ENCODE measurements at regions not wholly inside any gene's neighbourhood (a gene's known extent, or its start where the extent isn't known, plus 50 kb on each side); places are given as distances from the start of the nearest gene placed in this dataset.

DNA sequence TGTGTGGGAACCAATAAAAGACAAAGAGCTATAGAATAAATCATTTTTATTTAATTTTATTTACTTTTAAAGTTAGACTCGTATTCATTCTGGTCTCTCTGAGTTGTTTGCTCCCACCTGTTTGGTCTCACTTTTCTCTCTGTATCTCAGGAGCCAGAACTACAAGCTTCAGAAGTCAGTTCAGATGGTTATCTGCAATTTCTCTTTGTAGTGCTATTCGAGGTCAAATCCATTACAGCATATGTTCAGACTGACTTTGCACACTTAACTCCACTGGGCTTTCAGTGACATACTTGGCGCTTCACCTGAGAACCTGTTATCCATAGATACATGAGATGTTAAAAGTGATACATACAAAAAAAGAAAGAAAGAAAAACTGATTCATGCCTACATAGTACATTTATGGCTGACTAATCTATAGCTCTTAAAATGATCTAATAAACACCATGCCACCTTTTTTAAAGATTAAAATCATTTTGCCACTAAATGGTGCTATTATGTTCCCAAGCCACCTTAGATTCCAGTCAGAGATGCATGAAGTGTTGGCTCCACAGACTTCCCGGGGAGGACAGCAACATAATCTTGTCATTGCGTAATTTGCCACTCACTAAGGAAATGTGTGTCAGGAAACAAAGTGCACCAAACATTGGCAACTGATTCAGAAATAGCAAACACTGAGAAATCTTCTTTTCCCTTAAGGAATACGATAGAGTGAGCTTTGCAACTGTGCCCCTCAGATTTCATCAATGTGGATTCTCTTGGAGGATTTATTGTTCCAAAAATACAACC lies 396.7 kb downstream of the HACE1 start:
- TF ChIP-seq POLR2AphosphoS5 (IDR thresholded peaks at IDR 0.05) (no peak), CTCF (IDR thresholded peaks at IDR 0.05) (no peak)
